ENCODE measurements at regions not wholly inside any gene's neighbourhood (a gene's known extent, or its start where the extent isn't known, plus 50 kb on each side); places are given as distances from the start of the nearest gene placed in this dataset.

DNA sequence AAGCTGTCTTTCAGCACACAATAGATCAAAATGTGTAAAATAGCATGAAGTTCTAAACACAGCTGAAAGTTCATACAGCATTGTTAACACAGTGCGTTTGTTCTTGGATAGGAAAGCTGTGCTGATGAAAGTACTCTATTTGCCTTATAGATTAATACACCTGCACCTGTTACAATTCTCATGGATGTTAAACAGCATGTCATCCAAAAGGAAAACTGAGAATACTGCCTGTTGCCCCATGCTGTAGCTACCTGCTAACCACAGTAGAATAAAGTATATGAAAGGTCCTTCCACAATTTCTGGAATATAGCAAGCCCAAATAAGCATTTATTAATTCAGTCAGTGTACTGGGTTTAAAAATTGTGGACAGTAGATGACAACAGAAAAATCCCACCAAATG, 166.7 kb upstream of the DTNA start:
- no peaks in the 10 kb centered on the region for H3K27me3 ChIP-seq (ENCODE audit: insufficient read depth, low read depth, severe bottlenecking)
- no peak overlapping the region for H3K27ac ChIP-seq
- TF ChIP-seq, protein P1, sequence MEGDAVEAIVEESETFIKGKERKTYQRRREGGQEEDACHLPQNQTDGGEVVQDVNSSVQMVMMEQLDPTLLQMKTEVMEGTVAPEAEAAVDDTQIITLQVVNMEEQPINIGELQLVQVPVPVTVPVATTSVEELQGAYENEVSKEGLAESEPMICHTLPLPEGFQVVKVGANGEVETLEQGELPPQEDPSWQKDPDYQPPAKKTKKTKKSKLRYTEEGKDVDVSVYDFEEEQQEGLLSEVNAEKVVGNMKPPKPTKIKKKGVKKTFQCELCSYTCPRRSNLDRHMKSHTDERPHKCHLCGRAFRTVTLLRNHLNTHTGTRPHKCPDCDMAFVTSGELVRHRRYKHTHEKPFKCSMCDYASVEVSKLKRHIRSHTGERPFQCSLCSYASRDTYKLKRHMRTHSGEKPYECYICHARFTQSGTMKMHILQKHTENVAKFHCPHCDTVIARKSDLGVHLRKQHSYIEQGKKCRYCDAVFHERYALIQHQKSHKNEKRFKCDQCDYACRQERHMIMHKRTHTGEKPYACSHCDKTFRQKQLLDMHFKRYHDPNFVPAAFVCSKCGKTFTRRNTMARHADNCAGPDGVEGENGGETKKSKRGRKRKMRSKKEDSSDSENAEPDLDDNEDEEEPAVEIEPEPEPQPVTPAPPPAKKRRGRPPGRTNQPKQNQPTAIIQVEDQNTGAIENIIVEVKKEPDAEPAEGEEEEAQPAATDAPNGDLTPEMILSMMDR (IDR thresholded peaks at IDR 0.05; ENCODE audit: low read depth, low read length), result no peak
- no peaks in the 10 kb centered on the region for H3K9me3 ChIP-seq (ENCODE audit: severe bottlenecking)
- no peak overlapping the region for H3K4me3 ChIP-seq (ENCODE audit: low read depth, low read length)
- H3K36me3 ChIP-seq, result no peaks in the 10 kb centered on the region
- DNase-seq, result no peak

DNA sequence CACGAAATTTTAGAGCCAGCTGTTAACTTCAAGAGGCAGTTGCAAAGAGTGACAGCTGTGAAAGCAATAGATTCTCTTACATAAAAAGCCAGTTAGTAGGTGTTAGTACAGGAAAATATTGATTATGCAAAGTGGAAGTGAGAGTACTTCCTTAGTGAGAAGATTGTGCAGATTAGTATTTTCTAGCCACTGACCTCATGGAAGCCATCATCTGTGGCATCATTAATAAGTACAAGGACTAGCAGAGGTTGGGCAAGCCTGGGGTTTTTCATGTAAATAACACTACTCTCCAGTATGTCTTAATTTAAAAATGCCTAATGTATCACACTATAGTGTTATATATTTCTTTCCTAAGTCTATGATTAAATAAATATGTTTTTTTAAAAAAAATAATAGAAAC, 166.2 kb upstream of the DTNA start:
- Histone ChIP-seq H3K36me3 (no peaks in the 10 kb centered on the region), H3K4me3 (ENCODE audit: low read depth, low read length) (no peak overlapping the region), H3K9me3 (ENCODE audit: severe bottlenecking) (no peaks in the 10 kb centered on the region), H3K27ac (no peak overlapping the region), H3K27me3 (ENCODE audit: insufficient read depth, low read depth, severe bottlenecking) (no peaks in the 10 kb centered on the region)
- TF ChIP-seq, protein P1 (IDR thresholded peaks at IDR 0.05; ENCODE audit: low read depth, low read length), result no peak
- DNase-seq, result no peak

DNA sequence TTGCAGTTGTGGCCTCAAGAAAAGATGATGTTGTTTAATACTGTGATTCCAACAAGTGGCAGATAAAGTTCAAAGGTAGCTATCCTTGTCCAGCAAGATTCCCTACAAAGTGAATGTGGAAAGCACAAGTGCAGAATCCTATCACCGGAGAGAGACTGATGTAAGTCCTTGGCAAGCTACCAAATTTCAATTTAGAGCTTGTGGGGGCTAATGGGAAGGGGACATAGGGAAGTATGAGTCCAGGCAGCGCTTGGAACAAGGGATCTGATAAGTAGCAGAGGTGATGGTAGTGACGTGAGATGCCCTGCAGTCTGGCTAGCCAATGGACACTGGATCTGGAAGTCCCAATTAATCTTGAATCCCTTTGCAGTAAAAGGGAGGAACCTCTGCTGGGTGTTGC, 165.2 kb upstream of the DTNA start:
- H3K27ac ChIP-seq, result no peak overlapping the region
- no peaks in the 10 kb centered on the region for H3K36me3 ChIP-seq
- TF ChIP-seq, protein P1 (IDR thresholded peaks at IDR 0.05; ENCODE audit: low read depth, low read length), result no peak
- H3K4me3 ChIP-seq (ENCODE audit: low read depth, low read length), result no peak overlapping the region
- H3K27me3 ChIP-seq (ENCODE audit: insufficient read depth, low read depth, severe bottlenecking), result no peaks in the 10 kb centered on the region
- no peaks in the 10 kb centered on the region for H3K9me3 ChIP-seq (ENCODE audit: severe bottlenecking)
- DNase-seq, result no peak

DNA sequence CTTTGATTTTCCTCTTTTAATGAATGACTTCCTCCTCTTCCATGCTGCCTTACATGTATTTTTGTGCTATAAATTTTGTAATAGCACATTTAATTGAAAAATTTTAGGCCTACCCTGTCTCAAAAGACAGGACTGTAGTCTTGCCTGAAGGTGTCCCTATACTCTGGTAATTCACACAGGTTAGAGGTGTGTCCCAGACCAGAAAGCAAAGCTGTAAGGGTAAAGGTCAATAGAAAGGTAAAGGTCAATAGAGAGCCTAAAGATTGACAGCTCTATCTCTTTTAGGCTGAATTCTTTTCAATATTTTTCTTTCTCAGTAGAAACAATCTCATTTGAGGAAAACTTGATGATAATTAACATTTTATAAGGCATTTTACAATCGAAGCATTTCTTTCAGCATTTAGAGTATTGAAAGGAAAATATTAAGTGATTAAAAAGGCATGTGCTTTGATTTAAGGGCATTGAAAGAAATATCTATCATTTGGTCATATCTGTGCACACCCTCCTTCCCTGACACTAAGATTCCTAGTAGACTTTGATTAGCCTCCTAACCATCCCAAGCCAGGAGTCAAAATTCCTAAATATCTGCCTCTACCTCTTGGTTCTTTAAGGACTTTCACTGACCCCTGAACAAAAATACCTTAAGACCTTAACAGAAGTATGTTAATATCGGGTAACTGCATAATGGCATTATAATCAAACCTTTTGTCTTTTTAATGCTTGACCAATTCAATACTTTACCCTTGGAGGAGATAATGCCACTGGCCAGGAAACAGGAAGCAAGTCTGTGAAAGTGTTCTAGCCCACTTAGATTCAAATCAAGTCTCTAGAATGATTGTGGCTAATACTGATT, 161.8 kb upstream of the DTNA start:
- H3K27ac ChIP-seq, result no peak overlapping the region

DNA sequence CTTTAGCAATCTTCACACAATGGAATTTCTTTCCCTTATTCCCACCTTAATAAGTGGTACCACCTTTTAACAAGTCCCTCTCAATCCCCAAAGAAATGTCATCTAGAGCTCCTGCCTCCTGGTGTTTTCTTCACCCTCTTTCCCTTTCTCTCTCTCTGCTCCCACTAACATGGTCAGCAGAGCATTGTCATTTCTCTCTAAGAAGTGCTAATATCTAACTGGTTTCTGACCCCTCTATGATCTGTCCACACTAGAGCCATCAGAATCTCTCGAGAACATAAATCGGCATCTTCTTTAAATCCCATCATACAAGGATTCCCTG, 161.2 kb upstream of the DTNA start:
- H3K27ac ChIP-seq, result no peak overlapping the region
- DNase-seq, result no peak

More for the DNA sequence above, 161.8 kb upstream of the DTNA start:
- Histone ChIP-seq H3K9me3 (ENCODE audit: severe bottlenecking) (no peaks in the 10 kb centered on the region), H3K36me3 (no peaks in the 10 kb centered on the region), H3K4me3 (ENCODE audit: low read depth, low read length) (no peak overlapping the region), H3K27me3 (ENCODE audit: insufficient read depth, low read depth, severe bottlenecking) (no peaks in the 10 kb centered on the region)
- TF ChIP-seq, protein P1 (IDR thresholded peaks at IDR 0.05; ENCODE audit: low read depth, low read length), result no peak
- DNase-seq, result no peak

More for the DNA sequence above, 161.2 kb upstream of the DTNA start:
- H3K36me3 ChIP-seq, result no peaks in the 10 kb centered on the region
- no peaks in the 10 kb centered on the region for H3K9me3 ChIP-seq (ENCODE audit: severe bottlenecking)
- no peak overlapping the region for H3K4me3 ChIP-seq (ENCODE audit: low read depth, low read length)
- H3K27me3 ChIP-seq (ENCODE audit: insufficient read depth, low read depth, severe bottlenecking), result no peaks in the 10 kb centered on the region
- TF ChIP-seq, protein P1 (IDR thresholded peaks at IDR 0.05; ENCODE audit: low read depth, low read length), result no peak
